Endothelial cell of umbilical vein (primary cell): ENCODE measurements at regions not wholly inside any gene's neighbourhood (a gene's known extent, or its start where the extent isn't known, plus 50 kb on each side); places are given as distances from the start of the nearest gene placed in this dataset.

Experiments used
- EZH2 ChIP-seq: IDR thresholded peaks from 2 replicates; pipeline ENCODE4 v1.6.1; 2012; ENCODE audit warnings: borderline replicate concordance, low read depth, mild to moderate bottlenecking, moderate library complexity, low read length, inconsistent platforms; ENCODE audit not compliant: severe bottlenecking
- FOS ChIP-seq: IDR thresholded peaks from 2 replicates; pipeline ENCODE4 v1.6.1; 2011; ENCODE audit warnings: mild to moderate bottlenecking, low read length, moderate library complexity, borderline replicate concordance; ENCODE audit not compliant: insufficient read depth
- POLR2A ChIP-seq: IDR thresholded peaks from 2 replicates; pipeline ENCODE4 v1.6.1; 2012; ENCODE audit warnings: low read depth, mild to moderate bottlenecking, control low read depth, low read length
- POLR2AphosphoS5 ChIP-seq: IDR thresholded peaks from 2 replicates; pipeline ENCODE4 v1.6.1; 2012; ENCODE audit warnings: low read depth, mild to moderate bottlenecking, control low read depth, low read length, moderate library complexity; ENCODE audit not compliant: insufficient read depth
- TF ChIP-seq, protein P1 (sequence below), 2 donors: IDR thresholded peaks; 1 replicate in 1 of 2; 2 replicates in 1 of 2; pipeline ENCODE4 v1.5.1; 2011; ENCODE audit warnings: low read length in 2 of 2, mild to moderate bottlenecking in 2 of 2, moderate library complexity in 2 of 2, control low read depth in 1 of 2, inconsistent platforms in 1 of 2, low read depth in 1 of 2; ENCODE audit not compliant: insufficient read depth in 1 of 2; ENCODE audit errors: extremely low read depth in 1 of 2
- TF ChIP-seq, protein P2 (sequence below): IDR thresholded peaks from 2 replicates; pipeline ENCODE4 v1.6.1; 2011; ENCODE audit not compliant: insufficient read depth, insufficient read length

DNA sequence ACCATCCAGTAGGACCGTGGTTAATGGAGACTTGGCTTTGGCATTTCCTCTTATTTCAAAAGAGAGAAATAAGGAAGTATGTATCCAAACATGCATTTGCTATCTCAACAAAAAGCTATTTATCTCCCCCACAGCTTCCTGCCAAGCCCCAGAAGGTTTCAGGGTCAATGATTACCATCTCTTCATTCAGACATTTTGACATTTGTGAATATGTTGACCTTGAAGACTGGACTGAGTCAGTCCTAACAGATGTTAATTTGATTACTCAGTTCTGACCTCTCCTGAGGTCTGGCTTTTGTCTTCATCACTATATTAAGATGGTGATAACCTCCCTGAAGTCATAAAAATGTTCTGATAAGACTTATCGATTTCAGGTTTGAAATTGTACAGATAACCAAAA, 479.4 kb downstream of the AGTPBP1 start:
- TF ChIP-seq, protein P1, sequence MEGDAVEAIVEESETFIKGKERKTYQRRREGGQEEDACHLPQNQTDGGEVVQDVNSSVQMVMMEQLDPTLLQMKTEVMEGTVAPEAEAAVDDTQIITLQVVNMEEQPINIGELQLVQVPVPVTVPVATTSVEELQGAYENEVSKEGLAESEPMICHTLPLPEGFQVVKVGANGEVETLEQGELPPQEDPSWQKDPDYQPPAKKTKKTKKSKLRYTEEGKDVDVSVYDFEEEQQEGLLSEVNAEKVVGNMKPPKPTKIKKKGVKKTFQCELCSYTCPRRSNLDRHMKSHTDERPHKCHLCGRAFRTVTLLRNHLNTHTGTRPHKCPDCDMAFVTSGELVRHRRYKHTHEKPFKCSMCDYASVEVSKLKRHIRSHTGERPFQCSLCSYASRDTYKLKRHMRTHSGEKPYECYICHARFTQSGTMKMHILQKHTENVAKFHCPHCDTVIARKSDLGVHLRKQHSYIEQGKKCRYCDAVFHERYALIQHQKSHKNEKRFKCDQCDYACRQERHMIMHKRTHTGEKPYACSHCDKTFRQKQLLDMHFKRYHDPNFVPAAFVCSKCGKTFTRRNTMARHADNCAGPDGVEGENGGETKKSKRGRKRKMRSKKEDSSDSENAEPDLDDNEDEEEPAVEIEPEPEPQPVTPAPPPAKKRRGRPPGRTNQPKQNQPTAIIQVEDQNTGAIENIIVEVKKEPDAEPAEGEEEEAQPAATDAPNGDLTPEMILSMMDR (IDR thresholded peaks at IDR 0.05; ENCODE audit: extremely low read depth in 1 of 2, insufficient read depth in 1 of 2, low read depth in 1 of 2, low read length in 2 of 2), result no peak
- TF ChIP-seq, protein P2, sequence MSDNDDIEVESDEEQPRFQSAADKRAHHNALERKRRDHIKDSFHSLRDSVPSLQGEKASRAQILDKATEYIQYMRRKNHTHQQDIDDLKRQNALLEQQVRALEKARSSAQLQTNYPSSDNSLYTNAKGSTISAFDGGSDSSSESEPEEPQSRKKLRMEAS, result no peak
- TF ChIP-seq POLR2A (peak; percentile 23), POLR2AphosphoS5 (peak; percentile 60), FOS (peak; percentile 80), EZH2 (no peak)
